ENCODE measurements at regions not wholly inside any gene's neighbourhood (a gene's known extent, or its start where the extent isn't known, plus 50 kb on each side); places are given as distances from the start of the nearest gene placed in this dataset.

GRCh38 chr2:7226501-7226900, 309.3 kb downstream of the RNF144A start:
- no peak for TF ChIP-seq POLR2A (IDR thresholded peaks at IDR 0.05)
- no peak for TF ChIP-seq CTCF (IDR thresholded peaks at IDR 0.05)
- ATAC-seq (no peak), DNase-seq (no peak)
- peaks cover 0 to 8% (median 0%) of the 10 kb centered on the region in 12 donors for H3K9me3 ChIP-seq
- H3K27ac ChIP-seq: no peak overlapping the region
- H3K27me3 ChIP-seq: no peaks in the 10 kb centered on the region
- H3K4me1 ChIP-seq: no peaks in the 10 kb centered on the region
- 28 to 31% (median 29%) methylated on average over 1 of the region's 1 CpG for WGBS, 4 donors
- H3K36me3 ChIP-seq: no peaks in the 10 kb centered on the region
- intact Hi-C loops (cut with DNase I): no loop called here
- no peak overlapping the region for H3K4me3 ChIP-seq

GRCh38 chr2:7233126-7233525, 315.9 kb downstream of the RNF144A start:
- intact Hi-C loops (cut with DNase I): no loop called here
- H3K36me3 ChIP-seq: no peaks in the 10 kb centered on the region
- ATAC-seq: no peak
- no peaks in the 10 kb centered on the region for H3K9me3 ChIP-seq
- TF ChIP-seq POLR2A (IDR thresholded peaks at IDR 0.05): no peak
- TF ChIP-seq CTCF (IDR thresholded peaks at IDR 0.05): no peak
- 37 to 86% (median 58%) methylated on average over 1 of the region's 1 CpG for WGBS, 4 donors
- no peak overlapping the region for H3K4me3 ChIP-seq
- no peak overlapping the region for H3K27ac ChIP-seq
- H3K4me1 ChIP-seq: no peaks in the 10 kb centered on the region
- no peaks in the 10 kb centered on the region for H3K27me3 ChIP-seq
- DNase-seq: no peak

GRCh38 chr2:7237466-7237865, 320.3 kb downstream of the RNF144A start:
- no peak for DNase-seq
- intact Hi-C loops (cut with DNase I): no loop called here
- Histone ChIP-seq H3K36me3 (no peaks in the 10 kb centered on the region), H3K4me3 (no peak overlapping the region), H3K4me1 (peaks cover 0 to 7% (median 0%) of the 10 kb centered on the region in 12 donors), H3K9me3 (no peaks in the 10 kb centered on the region), H3K27ac (no peak overlapping the region), H3K27me3 (no peaks in the 10 kb centered on the region)
- no peak for TF ChIP-seq CTCF (IDR thresholded peaks at IDR 0.05)
- TF ChIP-seq POLR2A (IDR thresholded peaks at IDR 0.05): no peak
- WGBS, 4 donors: 94 to 96% (median 95%) methylated on average over 13 of the region's 13 CpGs
- no peak for ATAC-seq

GRCh38 chr2:7239078-7239477, 321.9 kb downstream of the RNF144A start:
- H3K27ac ChIP-seq: no peak overlapping the region
- peaks cover 0 to 16% (median 0%) of the 10 kb centered on the region in 12 donors for H3K4me1 ChIP-seq
- no peaks in the 10 kb centered on the region for H3K36me3 ChIP-seq
- H3K4me3 ChIP-seq: no peak overlapping the region
- H3K27me3 ChIP-seq: no peaks in the 10 kb centered on the region
- 81 to 92% (median 88%) methylated on average over 3 of the region's 3 CpGs for WGBS, 4 donors
- intact Hi-C loops (cut with DNase I): loop anchor here in 1 of 10 donors (2.0 kb wide), 1 partner anchor 22 kb away; no protein-coding TSS in a partner anchor
- no peak for DNase-seq
- TF ChIP-seq CTCF (IDR thresholded peaks at IDR 0.05): no peak
- no peak for TF ChIP-seq POLR2A (IDR thresholded peaks at IDR 0.05)
- no peaks in the 10 kb centered on the region for H3K9me3 ChIP-seq
- ATAC-seq: no peak

Measured in heart left ventricle (tissue), 16 donors.